Large intestine (tissue), 3 donors: ENCODE measurements at regions not wholly inside any gene's neighbourhood (a gene's known extent, or its start where the extent isn't known, plus 50 kb on each side); places are given as distances from the start of the nearest gene placed in this dataset.
"Not testable (repeated sequence)": the region's sequence is repeated elsewhere in the genome, so short reads cannot be mapped to it uniquely, and the experiment has no call there.

Experiments used
- DNase-seq, 2 donors: peaks; one replicate each; pipeline versions ENCODE4 v3.0.0 to v3.0.0-alpha.2; 2013
- H3K27ac ChIP-seq: one replicate; pipeline ENCODE4 v1.5.1; 2013; ENCODE audit warnings: low read length
- H3K27me3 ChIP-seq: 2 replicates; pipeline ENCODE4 v1.6.1; 2013; ENCODE audit warnings: low read length; ENCODE audit not compliant: control insufficient read depth, insufficient read depth
- H3K36me3 ChIP-seq: 2 replicates; pipeline ENCODE4 v1.6.1; 2013; ENCODE audit warnings: low read length; ENCODE audit not compliant: control insufficient read depth, insufficient read depth
- H3K4me1 ChIP-seq: one replicate; pipeline ENCODE4 v1.6.1; 2013; ENCODE audit warnings: low read length; ENCODE audit not compliant: control insufficient read depth, insufficient read depth
- H3K4me3 ChIP-seq: one replicate; pipeline ENCODE4 v1.5.1; 2013; ENCODE audit warnings: low read length
- H3K9me3 ChIP-seq: one replicate; pipeline ENCODE4 v1.6.1; 2013; ENCODE audit warnings: mild to moderate bottlenecking, low read depth, low read length, moderate library complexity; ENCODE audit not compliant: control insufficient read depth
- WGBS: methylation state at CpG from one replicate; pipeline ENCODE4 v1.1.5; 2013; ENCODE audit warnings: low lambda C conversion rate; ENCODE audit not compliant: insufficient coverage; 5-methylcytosine and 5-hydroxymethylcytosine counted together

- no peak overlapping the region for H3K4me3 ChIP-seq
- H3K9me3 ChIP-seq: no peaks in the 10 kb centered on the region
- DNase-seq: no peak
- H3K4me1 ChIP-seq: no peaks in the 10 kb centered on the region
- no CpG with 5 or more reads among the region's 2 CpGs for WGBS
- no peaks in the 10 kb centered on the region for H3K36me3 ChIP-seq
- no peaks in the 10 kb centered on the region for H3K27me3 ChIP-seq
- no peak overlapping the region for H3K27ac ChIP-seq
Observed at GRCh38 chr10:76621886-76622620, 1015.6 kb downstream of the KCNMA1 start.

DNA sequence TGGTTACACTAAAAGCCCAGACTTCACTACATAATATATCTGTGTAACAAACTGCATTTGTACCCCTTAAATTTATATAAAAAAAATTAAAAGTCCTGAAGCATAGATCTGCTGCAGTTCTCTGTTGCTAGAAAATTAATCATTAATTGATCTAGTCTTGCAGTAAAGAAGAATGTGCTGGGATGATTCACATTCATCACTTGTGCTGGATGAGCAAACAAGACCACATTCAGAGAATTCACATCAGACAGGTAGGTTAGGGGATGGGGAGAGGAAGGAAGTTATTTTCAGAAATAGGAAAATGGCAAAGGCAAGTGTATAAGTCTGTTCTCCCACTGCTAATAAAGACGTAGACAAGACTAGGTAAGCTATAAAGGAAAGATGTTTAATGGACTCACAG, 1019.0 kb downstream of the KCNMA1 start:
- Histone ChIP-seq H3K9me3 (no peaks in the 10 kb centered on the region), H3K4me1 (no peaks in the 10 kb centered on the region), H3K4me3 (no peak overlapping the region), H3K36me3 (no peaks in the 10 kb centered on the region), H3K27ac (no peak overlapping the region), H3K27me3 (no peaks in the 10 kb centered on the region)
- DNase-seq: no peak
- WGBS: no CpG with 5 or more reads among the region's 1 CpG

- WGBS: 92% methylated on average over 2 of the region's 2 CpGs
- no peak for DNase-seq
- Histone ChIP-seq H3K4me1 (no peaks in the 10 kb centered on the region), H3K9me3 (no peaks in the 10 kb centered on the region), H3K36me3 (no peaks in the 10 kb centered on the region), H3K4me3 (no peak overlapping the region), H3K27me3 (no peaks in the 10 kb centered on the region), H3K27ac (no peak overlapping the region)
Observed at GRCh38 chr10:76618171-76618570, 1019.4 kb downstream of the KCNMA1 start.

DNA sequence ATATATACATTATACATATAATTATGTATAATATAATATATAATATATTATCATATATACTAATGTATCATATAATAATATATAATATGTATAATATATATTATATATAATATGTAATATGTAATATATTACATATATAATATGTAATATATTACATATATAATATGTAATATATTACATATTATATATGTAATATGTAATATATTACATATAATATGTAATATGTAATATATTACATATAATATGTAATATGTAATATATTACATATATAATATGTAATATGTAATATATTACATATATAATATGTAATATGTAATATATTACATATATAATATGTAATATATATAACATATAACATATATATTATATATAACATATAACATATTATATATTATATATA, 1020.9 kb downstream of the KCNMA1 start:
- H3K27me3 ChIP-seq, H3K27ac ChIP-seq, H3K36me3 ChIP-seq, H3K4me1 ChIP-seq, DNase-seq, H3K4me3 ChIP-seq, H3K9me3 ChIP-seq: not testable (repeated sequence)

GRCh38 chr10:76615049-76615448, 1022.6 kb downstream of the KCNMA1 start:
- no peaks in the 10 kb centered on the region for H3K36me3 ChIP-seq
- H3K4me1 ChIP-seq: no peaks in the 10 kb centered on the region
- no peaks in the 10 kb centered on the region for H3K27me3 ChIP-seq
- no peak overlapping the region for H3K27ac ChIP-seq
- no peak overlapping the region for H3K4me3 ChIP-seq
- H3K9me3 ChIP-seq: no peaks in the 10 kb centered on the region
- WGBS: no CpG with 5 or more reads among the region's 1 CpG
- no peak for DNase-seq
